HG03103 (cell line): ENCODE measurements at regions not wholly inside any gene's neighbourhood (a gene's known extent, or its start where the extent isn't known, plus 50 kb on each side); places are given as distances from the start of the nearest gene placed in this dataset.
A peak's percentile ranks its signal among the peaks of the same experiment; 100 is the strongest.

Experiments used
- ATAC-seq: cut with Tn5 transposase; IDR thresholded peaks from one replicate; pipeline ENCODE4 v1.9.1; 2021; ENCODE audit warnings: low read depth; ENCODE audit not compliant: unreplicated experiment

DNA sequence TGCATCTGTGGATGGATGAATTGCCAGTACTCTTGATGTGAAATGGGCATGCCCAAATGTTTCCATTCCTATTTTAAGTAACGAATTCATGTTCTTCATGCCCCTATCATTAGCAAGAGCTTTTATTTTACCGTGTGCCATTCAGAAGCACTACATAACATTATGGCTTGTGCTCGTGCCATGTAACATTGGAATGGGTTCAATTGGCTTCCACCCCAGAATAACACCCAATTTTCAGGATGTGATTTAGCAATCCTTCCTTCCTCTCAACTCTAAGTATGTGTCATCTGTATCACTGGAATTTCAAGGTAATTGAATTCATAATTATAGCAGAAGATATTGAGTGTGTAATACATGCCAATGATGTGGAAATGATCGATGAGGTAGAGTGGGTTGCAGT lies 145.8 kb upstream of the TMPO start:
- no peak for ATAC-seq

DNA sequence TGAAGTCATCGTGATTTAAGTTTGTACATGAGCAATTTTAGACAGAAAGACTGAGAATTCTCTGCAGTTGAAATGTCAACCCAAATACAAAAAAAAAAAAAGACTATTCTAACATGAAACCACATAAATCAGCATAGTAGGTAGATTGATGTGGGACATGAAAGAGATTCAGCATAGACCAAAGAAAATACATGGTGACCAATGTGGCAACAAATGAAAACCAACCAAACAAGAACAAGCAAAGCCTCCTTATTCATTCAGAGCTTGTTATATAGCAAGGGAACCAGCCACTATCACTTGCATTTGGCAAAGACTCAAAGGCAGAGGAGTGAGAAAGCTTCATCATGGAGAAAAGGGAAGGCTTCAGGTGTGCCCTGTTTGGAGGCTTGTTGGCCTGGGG lies 144.4 kb upstream of the TMPO start:
- no peak for ATAC-seq

DNA sequence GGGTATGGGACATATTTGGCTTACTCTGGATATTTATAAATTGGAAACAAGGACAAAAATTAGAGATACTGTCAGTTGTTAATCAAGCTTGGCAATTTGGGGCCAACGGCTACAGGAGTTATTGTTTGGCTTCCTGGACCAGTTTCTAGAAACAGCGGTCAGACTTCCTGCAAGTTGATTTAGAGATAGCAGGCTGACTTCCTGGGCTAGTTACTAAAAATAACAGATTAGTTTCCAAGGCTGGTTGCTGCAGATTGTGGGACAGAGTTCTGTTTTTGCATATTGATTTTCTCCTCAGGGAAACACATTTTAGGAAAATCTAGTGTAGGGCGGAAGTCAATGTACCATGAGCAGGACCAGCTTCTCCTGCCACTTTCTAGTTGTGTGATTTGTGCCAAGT lies 144.0 kb upstream of the TMPO start:
- ATAC-seq: no peak

DNA sequence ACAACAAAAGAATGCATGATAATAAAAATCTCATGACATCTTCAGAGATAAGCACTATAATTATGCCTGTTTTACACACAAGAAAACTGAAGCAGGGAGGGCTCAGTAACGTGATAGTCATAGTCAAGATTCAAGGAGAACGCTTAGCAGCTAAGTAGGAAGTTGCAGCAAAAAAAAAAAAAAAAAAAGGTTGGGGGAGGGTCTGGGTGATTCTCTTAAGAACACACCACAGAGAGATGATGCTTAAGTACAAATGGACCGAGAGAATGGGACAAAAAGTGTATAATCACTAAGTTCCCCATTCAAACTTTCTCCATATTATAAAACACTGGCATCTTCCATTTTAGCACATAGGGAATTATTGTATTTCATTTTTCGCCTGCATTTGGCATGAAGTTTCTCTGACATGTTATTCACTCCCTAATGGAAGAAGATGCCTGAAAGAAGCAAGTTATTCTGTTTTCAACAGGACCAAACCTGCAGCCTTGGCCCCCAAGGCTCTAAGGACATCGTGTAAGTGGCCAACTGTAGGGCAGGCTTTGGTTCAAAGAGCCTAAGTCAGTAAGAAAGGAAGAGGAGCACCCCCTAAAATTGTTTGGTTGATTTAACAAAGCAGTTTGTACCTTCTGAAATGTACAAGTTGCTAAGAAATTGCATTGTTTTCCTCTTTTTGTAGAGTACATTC lies 142.9 kb upstream of the TMPO start:
- ATAC-seq: no peak

DNA sequence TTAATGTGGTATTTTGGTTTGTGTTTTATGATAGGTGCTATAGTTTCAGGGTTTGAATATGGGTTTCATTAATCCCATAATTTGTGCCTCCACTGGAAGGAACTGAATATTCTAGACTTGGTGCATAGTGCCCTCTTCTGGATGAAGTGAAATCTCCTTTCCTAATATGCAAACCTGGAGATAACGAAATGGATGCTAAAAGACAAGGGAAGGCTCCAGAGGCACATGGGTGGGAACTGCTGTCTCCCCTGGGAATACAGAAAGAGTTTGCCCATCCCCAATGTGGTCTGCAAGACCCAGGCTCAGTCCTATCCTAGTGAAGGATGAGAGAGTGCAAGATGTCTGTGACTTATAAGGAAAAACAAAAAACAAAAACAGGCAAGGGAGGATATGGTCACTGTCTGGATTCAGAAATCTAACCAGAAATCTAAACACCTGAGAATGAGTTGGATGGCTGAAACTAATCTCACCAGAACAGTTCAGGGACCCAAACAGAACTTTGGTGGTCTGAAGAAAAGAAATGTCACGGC lies 142.3 kb upstream of the TMPO start:
- no peak for ATAC-seq

DNA sequence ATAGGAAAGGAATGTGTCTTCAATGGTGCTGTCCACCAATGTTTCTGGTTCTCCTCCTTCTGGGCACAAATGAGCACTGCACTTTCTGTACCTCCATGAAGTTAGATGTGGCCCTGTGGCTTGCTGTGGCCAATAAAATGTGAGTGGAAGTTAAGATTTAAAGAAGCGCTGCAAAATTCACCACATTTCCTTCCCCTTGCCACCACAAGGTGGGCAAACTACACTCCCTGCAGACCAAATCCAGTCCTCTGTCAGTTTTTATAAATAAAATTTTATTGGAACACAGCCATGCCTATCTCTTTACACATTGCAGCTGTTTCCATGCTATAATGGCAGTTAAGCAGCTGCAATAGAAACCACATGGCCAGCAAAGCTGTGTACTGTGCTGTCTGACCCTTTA lies 141.4 kb upstream of the TMPO start:
- no peak for ATAC-seq

DNA sequence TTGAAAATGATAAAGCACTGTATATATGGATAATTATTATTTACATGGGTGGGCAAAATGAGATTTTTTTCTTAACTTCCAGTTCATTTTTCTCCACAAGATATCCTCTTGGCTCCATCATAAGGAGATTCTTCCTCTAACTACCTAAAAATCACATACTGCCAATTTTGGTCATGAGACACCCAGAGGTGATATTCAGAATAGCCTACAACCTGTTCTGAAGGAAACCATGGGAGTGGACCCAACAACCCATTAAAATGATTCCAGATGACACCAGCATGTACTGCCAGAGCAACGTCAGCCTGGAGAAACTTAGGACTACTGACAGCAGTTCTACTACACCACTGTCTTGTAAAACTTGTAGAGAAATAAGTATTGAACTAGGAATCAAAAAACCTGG lies 136.3 kb upstream of the TMPO start:
- ATAC-seq: no peak

DNA sequence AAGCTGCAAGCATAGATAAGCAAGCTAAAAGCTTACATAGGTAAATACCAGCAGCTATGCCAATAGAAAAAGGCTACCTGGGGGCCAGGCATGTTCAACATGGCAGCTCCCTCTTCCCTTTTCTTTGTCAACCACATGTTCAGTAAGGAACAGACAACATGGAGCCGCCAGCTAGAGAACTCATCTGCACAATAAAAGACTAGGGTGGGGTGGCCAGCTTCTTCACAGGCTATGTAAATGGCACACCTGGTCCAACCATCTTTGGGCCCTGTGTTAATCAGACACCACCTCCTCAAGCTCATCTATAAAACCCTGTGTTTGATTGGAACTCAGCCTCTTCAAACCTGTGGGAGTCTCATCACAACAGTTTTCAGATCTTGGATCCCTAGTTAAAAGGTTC lies 129.7 kb upstream of the TMPO start:
- ATAC-seq: no peak

DNA sequence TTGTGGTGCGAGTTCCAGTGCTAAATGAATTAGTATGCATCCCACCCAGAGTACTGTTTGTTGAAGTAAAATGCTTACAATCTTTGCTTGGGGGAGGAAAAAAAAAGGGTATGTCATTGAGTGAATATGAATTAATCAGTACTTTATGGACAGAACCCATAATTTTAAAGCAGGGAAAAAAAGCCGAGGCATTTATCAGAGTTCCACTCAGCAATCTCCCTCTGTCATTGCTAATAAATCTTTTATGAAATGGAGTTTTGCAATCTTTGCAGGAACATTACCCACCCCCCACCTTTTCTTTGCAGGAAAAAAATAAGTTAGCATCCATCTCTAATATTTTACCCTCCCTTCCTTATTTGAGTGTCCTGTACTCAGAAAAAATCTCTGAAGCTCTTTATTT lies 127.9 kb upstream of the TMPO start:
- no peak for ATAC-seq

DNA sequence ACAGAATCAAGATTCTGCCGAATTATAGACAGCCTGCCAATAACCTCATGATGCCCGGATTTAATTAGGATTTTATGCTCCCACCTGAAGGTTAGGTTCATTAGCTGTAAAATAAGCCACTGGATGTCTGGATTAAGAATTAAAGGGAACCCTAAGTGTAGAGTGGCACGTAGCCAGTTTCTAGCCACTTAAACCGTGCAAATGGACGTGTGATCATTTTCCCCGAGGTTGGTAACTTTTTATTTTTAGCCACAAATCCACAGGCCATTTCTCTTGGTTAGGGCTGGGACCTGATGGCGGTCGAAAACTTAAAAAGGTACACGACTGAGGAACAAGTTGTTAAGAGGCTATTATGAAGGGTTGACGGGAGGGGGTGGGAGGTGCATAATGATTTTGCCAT lies 127.3 kb upstream of the TMPO start:
- ATAC-seq: no peak

DNA sequence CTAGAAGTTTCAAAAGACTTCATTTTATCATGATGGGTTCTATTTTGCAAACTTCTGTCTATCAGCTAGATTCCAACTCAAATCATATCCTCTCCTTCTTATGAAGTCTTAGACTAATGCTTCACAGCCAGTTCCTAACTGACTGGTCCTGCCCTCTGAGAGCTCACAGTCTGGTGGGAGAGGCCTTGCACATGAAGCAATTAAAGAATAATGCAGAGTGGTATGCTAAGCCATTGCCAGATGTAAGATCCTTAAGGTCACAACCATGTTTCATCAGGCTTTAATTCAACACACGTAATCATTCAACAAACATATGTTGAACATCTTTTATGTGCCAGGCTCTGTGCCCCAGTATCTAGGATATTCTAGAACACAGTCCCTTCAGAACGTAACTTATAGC lies 125.8 kb upstream of the TMPO start:
- ATAC-seq: no peak

DNA sequence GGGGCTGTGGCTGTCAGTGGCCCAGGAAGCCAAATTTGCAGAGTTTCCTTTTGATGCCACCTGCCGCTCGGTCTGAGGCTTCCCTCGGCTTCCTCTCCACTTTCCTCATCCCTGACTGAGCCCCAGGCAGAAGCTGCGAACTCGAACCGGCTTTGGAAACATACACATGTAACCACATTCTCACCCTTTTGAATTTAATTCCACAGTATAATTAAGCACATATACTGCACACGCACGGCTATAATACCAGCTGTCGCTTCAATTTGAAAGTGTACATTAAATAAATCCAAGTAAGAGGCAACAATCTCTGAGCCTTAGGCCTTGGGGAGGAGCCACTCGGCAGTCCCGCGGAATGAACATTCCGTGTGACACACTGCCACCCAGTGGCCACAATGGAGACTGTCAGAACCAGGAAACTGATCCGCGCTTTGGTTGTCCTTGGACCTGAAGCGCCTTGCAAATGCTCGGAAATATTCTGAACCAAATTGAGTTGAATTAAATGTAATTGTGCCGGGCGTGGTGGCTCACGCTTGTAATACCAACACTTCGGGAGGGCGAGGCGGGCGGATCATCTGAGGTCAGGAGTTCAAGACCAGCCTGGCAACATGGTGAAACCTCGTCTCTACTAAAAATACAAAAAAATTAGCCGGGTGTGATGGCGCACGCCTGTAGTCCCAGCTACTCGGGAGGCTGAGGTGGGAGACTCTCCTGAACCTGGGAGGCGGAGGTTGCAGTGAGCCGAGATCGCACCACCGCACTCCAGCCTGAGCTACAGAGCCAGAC lies 117.9 kb upstream of the TMPO start:
- ATAC-seq: peak; percentile 81

DNA sequence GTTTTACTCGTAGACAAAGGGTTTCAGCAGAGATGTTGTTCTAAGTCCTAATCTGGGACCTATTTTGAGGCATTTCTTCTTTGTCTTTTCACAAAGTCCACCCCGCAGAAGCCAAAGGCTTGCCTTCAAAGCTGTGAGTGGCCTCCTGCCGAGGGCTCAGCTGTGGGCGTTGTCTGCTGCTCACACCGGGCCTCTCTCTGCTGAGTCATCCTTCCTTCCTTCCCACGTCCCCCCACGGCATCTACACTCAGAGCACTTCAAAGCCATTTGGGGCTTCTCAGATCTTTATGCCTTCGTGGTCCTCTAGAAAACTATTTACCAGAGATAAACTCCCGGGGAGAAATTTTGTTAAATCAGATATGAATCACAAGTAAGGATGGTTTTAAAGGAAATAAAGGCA lies 115.9 kb upstream of the TMPO start:
- peak; percentile 48 for ATAC-seq

DNA sequence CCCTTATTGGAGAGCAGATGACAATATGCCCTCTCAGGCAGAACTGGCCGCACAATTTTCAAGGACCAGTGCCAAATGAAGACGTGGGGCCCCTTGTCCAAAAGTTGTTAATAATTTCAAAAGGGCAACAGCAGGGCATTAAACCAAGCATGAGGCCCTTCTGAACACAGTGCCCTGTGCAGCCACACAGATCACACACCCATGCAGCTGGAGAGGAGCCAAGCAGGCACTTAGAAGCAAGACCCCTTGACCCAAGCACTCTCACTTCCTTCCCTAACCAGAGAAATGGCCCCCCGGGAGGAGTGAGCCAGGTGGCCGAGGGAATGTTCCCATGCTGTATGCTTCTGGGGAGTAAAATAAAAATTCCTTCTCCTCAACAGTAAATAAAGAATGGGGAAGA lies 114.0 kb upstream of the TMPO start:
- no peak for ATAC-seq

DNA sequence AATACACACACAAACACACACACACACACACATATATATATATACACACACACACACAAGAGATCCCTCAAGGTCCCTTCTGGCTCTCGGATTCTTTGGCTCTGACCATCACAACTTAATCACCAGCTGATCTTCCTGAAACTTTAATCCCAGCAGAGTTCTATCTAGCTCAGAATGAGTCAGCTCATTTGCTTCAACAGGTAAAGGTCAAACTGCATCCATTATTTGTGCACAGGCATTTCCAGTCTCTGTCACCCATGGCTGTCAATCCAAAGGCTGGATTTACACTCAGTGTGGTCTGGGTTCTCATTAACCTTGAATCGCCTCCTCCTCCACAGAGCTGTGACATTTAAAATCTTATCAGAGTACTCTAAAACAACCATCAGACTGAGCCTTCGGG lies 113.3 kb upstream of the TMPO start:
- no peak for ATAC-seq

DNA sequence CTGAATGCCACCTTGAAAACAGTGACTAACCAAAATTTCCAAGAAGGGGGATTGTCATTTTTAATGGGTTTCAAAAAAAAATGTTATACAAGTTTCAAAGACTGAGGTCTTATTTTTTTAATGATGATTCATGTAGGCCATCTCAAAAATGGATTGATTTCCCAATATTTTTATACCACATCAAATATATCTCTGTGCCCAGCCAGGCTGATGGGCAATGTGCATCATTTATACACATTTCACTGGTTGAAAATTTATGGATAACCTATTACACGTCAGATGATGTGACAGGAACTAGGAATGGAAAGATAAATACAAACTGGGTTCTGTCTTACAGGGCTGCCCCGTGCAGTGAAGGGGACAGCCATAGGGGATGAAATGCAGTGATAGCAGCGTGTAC lies 112.7 kb upstream of the TMPO start:
- ATAC-seq: no peak

DNA sequence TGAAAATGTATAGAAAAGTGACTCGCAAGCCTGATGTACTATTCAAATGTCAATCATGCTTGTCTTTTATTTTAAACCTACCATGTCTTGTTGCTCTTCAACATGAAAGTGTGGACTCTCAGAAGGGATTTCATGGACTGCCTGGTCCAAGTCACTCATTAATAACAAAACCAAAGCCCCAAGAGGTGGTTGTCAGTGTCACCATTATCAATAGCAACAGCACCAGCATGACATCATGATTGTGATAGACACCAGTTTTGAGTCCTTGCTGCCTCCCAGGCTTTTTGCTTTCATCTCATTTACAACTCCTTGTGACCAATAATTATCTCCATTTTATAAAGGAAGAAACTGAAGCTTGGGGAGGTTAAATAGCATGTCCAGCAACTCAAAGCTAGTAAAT lies 112.0 kb upstream of the TMPO start:
- no peak for ATAC-seq

DNA sequence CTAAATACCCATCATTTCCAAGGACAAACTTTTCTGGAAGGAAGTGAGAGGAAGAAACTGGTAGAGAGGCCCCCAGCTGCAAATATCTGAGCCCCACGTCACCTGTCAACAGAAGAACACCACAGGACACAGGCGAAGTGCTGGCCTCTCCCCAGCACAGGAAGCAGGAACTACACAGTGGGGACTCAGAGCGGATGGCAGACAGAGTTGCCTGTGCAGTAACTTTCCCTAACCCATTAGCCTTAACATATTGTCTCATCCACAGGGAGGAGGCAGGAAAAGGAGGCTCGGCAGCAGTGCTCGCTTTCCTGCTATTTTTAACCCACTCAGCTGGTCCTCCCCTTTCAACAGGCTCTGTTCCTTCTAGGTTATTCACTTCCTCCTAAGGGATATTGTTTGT lies 111.5 kb upstream of the TMPO start:
- no peak for ATAC-seq

DNA sequence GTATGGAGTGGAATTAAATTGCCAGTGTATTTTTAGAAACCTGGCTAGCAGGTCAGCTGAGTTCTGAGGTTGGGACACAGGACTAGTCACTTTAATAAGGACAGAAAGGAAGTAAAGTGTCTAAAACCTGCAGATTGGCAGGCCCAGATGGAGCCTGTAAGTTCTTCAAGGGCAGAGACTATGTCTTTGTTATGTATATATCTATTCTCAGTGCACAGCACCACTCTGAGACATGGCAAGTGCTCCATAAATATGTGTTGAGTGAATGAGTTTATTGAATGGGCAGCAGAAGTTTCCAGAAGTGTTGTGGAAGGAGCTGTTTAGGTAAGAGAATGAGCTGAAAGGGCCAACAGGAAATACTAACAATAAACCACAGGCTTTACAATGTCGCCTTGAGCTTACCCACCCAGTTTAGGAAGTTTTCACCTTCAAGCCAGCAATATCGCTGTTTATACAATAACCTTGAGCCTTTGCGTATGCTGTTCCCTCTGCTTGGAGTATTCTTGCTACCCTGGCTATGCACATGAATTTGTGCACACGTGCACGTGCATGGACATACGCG lies 109.5 kb upstream of the TMPO start:
- no peak for ATAC-seq

DNA sequence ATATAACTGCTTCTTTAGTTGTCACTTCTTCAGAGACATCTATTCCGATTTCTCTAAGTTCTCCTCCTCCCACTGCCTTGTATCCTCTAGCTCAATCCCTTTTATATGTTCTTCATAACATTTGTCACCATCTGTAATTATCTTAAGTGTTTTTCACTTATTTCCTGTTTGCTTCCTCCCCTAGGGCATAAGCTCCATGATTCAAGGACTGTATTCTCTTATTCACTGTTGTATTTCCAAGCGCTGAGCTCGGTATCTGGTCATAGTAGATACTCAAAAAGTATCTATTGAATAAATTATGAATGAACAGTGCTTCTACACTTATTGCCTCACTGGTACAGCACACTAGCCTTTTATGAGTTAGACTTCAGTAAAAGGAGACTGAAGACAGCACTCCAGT lies 109.0 kb upstream of the TMPO start:
- no peak for ATAC-seq

DNA sequence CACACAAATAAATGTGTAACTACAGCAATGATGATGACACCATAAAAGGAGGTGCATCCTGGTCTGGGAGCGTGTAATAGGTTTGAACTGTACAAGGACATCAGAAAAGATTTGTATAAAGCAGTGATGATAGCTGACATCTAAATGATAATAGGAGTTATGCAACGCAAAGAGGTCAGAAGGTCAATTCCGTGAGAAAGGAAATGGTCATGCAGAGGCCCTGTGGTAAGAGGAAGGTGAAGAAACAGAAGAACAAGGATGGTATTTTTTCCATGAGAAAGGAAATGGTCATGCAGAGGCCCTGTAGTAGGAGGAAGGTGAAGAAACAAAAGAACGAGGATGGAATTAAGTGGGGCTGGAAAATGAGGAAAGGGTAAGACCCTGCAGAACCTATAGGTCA lies 106.7 kb upstream of the TMPO start:
- ATAC-seq: no peak

DNA sequence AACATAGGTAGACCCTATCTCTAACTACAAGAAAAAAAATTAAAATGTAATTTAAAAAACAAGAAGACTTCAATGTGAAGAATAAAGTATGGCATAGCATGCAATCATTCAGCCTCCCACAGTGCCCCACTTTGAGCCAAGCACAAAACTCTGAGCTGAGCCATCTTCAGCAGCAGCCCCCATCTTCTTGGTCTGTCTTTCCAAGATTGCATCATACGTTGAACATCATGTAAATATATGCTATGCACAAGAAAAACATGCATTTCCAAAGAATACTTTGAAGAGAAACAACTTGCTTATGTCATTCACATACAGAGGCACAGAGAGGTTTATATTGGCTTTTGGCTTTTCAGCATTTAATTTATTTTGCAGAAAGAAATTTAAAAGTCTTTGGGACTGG lies 105.8 kb upstream of the TMPO start:
- no peak for ATAC-seq
